IMR-90 (cell line): ENCODE measurements at regions not wholly inside any gene's neighbourhood (a gene's known extent, or its start where the extent isn't known, plus 50 kb on each side); places are given as distances from the start of the nearest gene placed in this dataset.

Source experiments
- ATAC-seq: fragments of 200-7000 bp; cut with Tn5 transposase; 2 replicates; pipeline ENCODE4 v1.9.1; 2020; ENCODE audit warnings: low read depth, mild to moderate bottlenecking, moderate library complexity
- BruUV-seq: library from RNA; stranded (reverse); fragments of 400-500 nt; replicated peaks from 2 replicates; lab custom pipeline; 2021; lab: Mats Ljungman, UMichigan
- CTCF ChIA-PET: fragments of 300-600 bp; formaldehyde crosslinking; extraction: SDS; loops from one replicate; lab custom pipeline; 2021; ENCODE audit warnings: antibody characterized with exemption; lab: Yijun Ruan, JAX
- POLR2A ChIA-PET: fragments of 300-600 bp; sonication (Branson Sonifier 250); formaldehyde crosslinking; loops from one replicate; lab custom pipeline; 2022; ENCODE audit warnings: antibody characterized with exemption; ENCODE audit not compliant: unreplicated experiment; lab: Charles Lee
- DNase-seq: peaks from one replicate; pipeline ENCODE4 v3.0.0; 2013
- H2AFZ ChIP-seq: replicated peaks from 2 replicates; pipeline ENCODE3; 2013; ENCODE audit warnings: low read length, mild to moderate bottlenecking; ENCODE audit not compliant: poor library complexity
- H2AK5ac ChIP-seq: 2 replicates; pipeline ENCODE4 v1.6.1; 2013; ENCODE audit warnings: low read depth, low read length, inconsistent platforms
- H2AK9ac ChIP-seq: replicated peaks from 2 replicates; pipeline ENCODE3; 2013; ENCODE audit warnings: mild to moderate bottlenecking, low read depth, low read length, moderate library complexity; ENCODE audit not compliant: poor library complexity
- H2BK120ac ChIP-seq: 2 replicates; pipeline ENCODE4 v1.6.1; 2013; ENCODE audit warnings: low read depth, low read length, inconsistent platforms
- H2BK15ac ChIP-seq: 3 replicates; pipeline ENCODE4 v1.6.1; 2013; ENCODE audit warnings: low read depth, low read length, inconsistent platforms
- H2BK20ac ChIP-seq: 2 replicates; pipeline ENCODE4 v1.6.1; 2013; ENCODE audit warnings: low read depth, mild to moderate bottlenecking, inconsistent platforms, low read length, moderate library complexity
- H2BK5ac ChIP-seq: 2 replicates; pipeline ENCODE4 v1.6.1; 2013; ENCODE audit warnings: mild to moderate bottlenecking, low read depth, low read length, inconsistent platforms; ENCODE audit not compliant: poor library complexity, severe bottlenecking
- H3K14ac ChIP-seq: replicated peaks from 2 replicates; pipeline ENCODE4 v1.6.1; 2013; ENCODE audit warnings: low read depth, low read length, inconsistent platforms
- H3K18ac ChIP-seq: 2 replicates; pipeline ENCODE4 v1.6.1; 2013; ENCODE audit warnings: low read depth, low read length, control low read depth
- H3K23ac ChIP-seq: 2 replicates; pipeline ENCODE4 v1.6.1; 2013; ENCODE audit warnings: low read depth, low read length, inconsistent platforms
- H3K27ac ChIP-seq: 2 replicates; pipeline ENCODE4 v1.5.1; 2013; ENCODE audit warnings: mild to moderate bottlenecking, control low read depth, low read length; ENCODE audit not compliant: insufficient read depth
- H3K27me3 ChIP-seq: 2 replicates; pipeline ENCODE4 v1.6.1; 2013; ENCODE audit warnings: low read length; ENCODE audit not compliant: control insufficient read depth, insufficient read depth
- H3K36me3 ChIP-seq: 2 replicates; pipeline ENCODE4 v1.6.1; 2013; ENCODE audit warnings: low read length, mixed read lengths; ENCODE audit not compliant: control insufficient read depth, insufficient read depth
- H3K4ac ChIP-seq: 2 replicates; pipeline ENCODE4 v1.6.1; 2013; ENCODE audit warnings: low read depth, low read length, inconsistent platforms
- H3K4me1 ChIP-seq: 2 replicates; pipeline ENCODE4 v1.6.1; 2013; ENCODE audit warnings: low read length, mixed read lengths; ENCODE audit not compliant: control insufficient read depth, insufficient read depth
- H3K4me2 ChIP-seq: 2 replicates; pipeline ENCODE4 v1.6.1; 2013; ENCODE audit warnings: low read depth, mild to moderate bottlenecking, control low read depth, low read length, moderate library complexity
- H3K4me3 ChIP-seq: 2 replicates; pipeline ENCODE4 v1.5.1; 2013; ENCODE audit warnings: low read depth, mild to moderate bottlenecking, control low read depth, low read length, moderate library complexity; ENCODE audit not compliant: insufficient read depth
- H3K56ac ChIP-seq: 2 replicates; pipeline ENCODE4 v1.6.1; 2013; ENCODE audit warnings: low read length, inconsistent platforms; ENCODE audit not compliant: insufficient read depth; ENCODE audit errors: extremely low read depth
- H3K79me1 ChIP-seq, 2 experiments: 2 replicates each; pipeline ENCODE4 v1.6.1; 2013; ENCODE audit warnings: low read length in 2 of 2, inconsistent platforms in 1 of 2, low read depth in 1 of 2
- H3K9ac ChIP-seq: 2 replicates; pipeline ENCODE4 v1.6.1; 2013; ENCODE audit warnings: low read depth, low read length, control low read depth
- H3K9me1 ChIP-seq: 2 replicates; pipeline ENCODE4 v1.6.1; 2013; ENCODE audit warnings: low read length, inconsistent platforms; ENCODE audit not compliant: insufficient read depth
- H3K9me3 ChIP-seq: 2 replicates; pipeline ENCODE4 v1.6.1; 2013; ENCODE audit warnings: low read length; ENCODE audit not compliant: control insufficient read depth, insufficient read depth
- H4K20me1 ChIP-seq: 2 replicates; pipeline ENCODE4 v1.6.1; 2013; ENCODE audit warnings: low read length, inconsistent platforms; ENCODE audit not compliant: insufficient read depth
- H4K5ac ChIP-seq: 2 replicates; pipeline ENCODE4 v1.6.1; 2013; ENCODE audit warnings: mild to moderate bottlenecking, low read depth, low read length, control low read depth
- H4K8ac ChIP-seq, 2 experiments: 2 replicates each; pipeline ENCODE4 v1.6.1; 2013; ENCODE audit warnings: low read depth in 2 of 2, low read length in 2 of 2, control low read depth in 1 of 2, inconsistent platforms in 1 of 2
- H4K91ac ChIP-seq: 2 replicates; pipeline ENCODE4 v1.6.1; 2013; ENCODE audit warnings: low read depth, low read length, inconsistent platforms; ENCODE audit not compliant: insufficient read depth
- BHLHE40 ChIP-seq: fragments of 150-350 bp; IDR thresholded peaks from 2 replicates; pipeline ENCODE4 v1.6.1; 2016; ENCODE audit warnings: mild to moderate bottlenecking, low read depth, low read length
- CHD1 ChIP-seq: IDR thresholded peaks from 2 replicates; pipeline ENCODE4 v1.6.1; 2012; ENCODE audit warnings: low read depth, low read length, improper control_type of control experiment
- MAFK ChIP-seq: IDR thresholded peaks from 2 replicates; pipeline ENCODE4 v1.6.1; 2012; ENCODE audit warnings: low read depth, low read length, improper control_type of control experiment
- MAZ ChIP-seq: IDR thresholded peaks from 2 replicates; pipeline ENCODE4 v1.6.1; 2012; ENCODE audit warnings: low read depth, mild to moderate bottlenecking, low read length, improper control_type of control experiment, moderate library complexity, borderline replicate concordance
- MXI1 ChIP-seq: IDR thresholded peaks from 2 replicates; pipeline ENCODE4 v1.6.1; 2012; ENCODE audit warnings: low read depth, mild to moderate bottlenecking, low read length, moderate library complexity, borderline replicate concordance
- NFE2L2 ChIP-seq: fragments of 150-350 bp; IDR thresholded peaks from 2 replicates; pipeline ENCODE4 v1.6.1; 2016; ENCODE audit warnings: low read depth, mild to moderate bottlenecking, low read length
- RAD21 ChIP-seq: IDR thresholded peaks from 2 replicates; pipeline ENCODE4 v1.6.1; 2012; ENCODE audit warnings: low read length, improper control_type of control experiment
- RCOR1 ChIP-seq: IDR thresholded peaks from 2 replicates; pipeline ENCODE4 v1.6.1; 2012; ENCODE audit warnings: mild to moderate bottlenecking, low read length, improper control_type of control experiment; ENCODE audit not compliant: insufficient replicate concordance
- USF2 ChIP-seq: fragments of 150-350 bp; IDR thresholded peaks from 2 replicates; pipeline ENCODE4 v1.6.1; 2017; ENCODE audit warnings: mild to moderate bottlenecking, antibody characterized with exemption, low read length, low read depth
- WGBS, 2 experiments: methylation state at CpG; one replicate each; pipeline versions ENCODE4 v1.1.5 to v1.1.7; 2013; ENCODE audit warnings: missing lambda C conversion rate in 2 of 2; ENCODE audit not compliant: insufficient read length in 1 of 2; ENCODE audit errors: extremely low coverage in 2 of 2; 5-methylcytosine and 5-hydroxymethylcytosine counted together
- dilution Hi-C: fragments of 300-500 bp; cut with HindIII; formaldehyde crosslinking; loops from one replicate; pipeline ENCODE4 v1.14.3; 2018; ENCODE audit warnings: low sequenced_read_pairs; ENCODE audit not compliant: unreplicated experiment
- in situ Hi-C: fragments of 300-500 bp; cut with MboI; formaldehyde crosslinking; loops from 3 replicates; pipeline ENCODE4 v1.14.3; 2019; ENCODE audit warnings: low sequenced_read_pairs, inconsistent platforms, mixed read lengths
- intact Hi-C: fragments of 100-400 bp; cut with micrococcal nuclease; formaldehyde crosslinking; loops from 2 replicates; pipeline ENCODE4 v1.10.0; 2022
- TF ChIP-seq, protein P1 (sequence below): fragments of 150-350 bp; IDR thresholded peaks from 2 replicates; pipeline ENCODE4 v1.6.1; 2016; ENCODE audit warnings: low read depth, mild to moderate bottlenecking, low read length, moderate library complexity, borderline replicate concordance

DNA sequence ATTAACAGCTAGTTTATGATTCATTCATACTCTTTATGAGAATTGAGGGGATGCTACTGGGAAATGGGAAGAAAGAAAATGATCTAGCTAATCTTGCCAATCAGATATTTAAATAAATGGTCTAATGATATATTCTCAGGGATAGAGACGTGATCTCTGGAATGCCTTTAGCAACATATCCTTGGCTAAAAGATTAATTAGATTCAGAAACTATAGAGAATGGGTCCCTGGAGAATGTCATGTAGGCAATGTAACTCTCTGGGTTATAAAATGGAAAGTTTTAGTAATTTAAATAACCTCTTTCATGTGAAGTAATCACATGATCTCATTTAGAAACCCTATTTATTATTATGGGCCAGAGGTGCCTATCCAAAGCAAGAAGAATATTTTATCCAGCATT, 771.0 kb upstream of the CDH2 start:
- no peak overlapping the region for H3K14ac ChIP-seq
- in situ Hi-C loops (no loop called here), intact Hi-C loops (no loop called here), dilution Hi-C loops (no loop called here)
- H2BK5ac ChIP-seq, result no peak overlapping the region
- DNase-seq (no peak), ATAC-seq (no peak)
- H3K23ac ChIP-seq, result no peak overlapping the region
- ChIA-PET POLR2A (no interaction called here), CTCF (no interaction called here)
- no peak overlapping the region for H2AK5ac ChIP-seq
- H3K4ac ChIP-seq, result no peak overlapping the region
- no peak overlapping the region for H3K4me3 ChIP-seq
- H3K36me3 ChIP-seq, result no peaks in the 10 kb centered on the region
- H4K8ac ChIP-seq, result no peak overlapping the region
- H3K9ac ChIP-seq, result no peak overlapping the region
- no TSS peak for BruUV-seq
- no peak overlapping the region for H2AK9ac ChIP-seq
- no peak overlapping the region for H2BK15ac ChIP-seq
- H3K9me1 ChIP-seq, result no peaks in the 10 kb centered on the region
- no peak overlapping the region for H2BK120ac ChIP-seq
- no peak overlapping the region for H2BK20ac ChIP-seq
- no CpG with 5 or more reads among the region's 1 CpG for WGBS, 2 experiments
- H4K5ac ChIP-seq, result no peak overlapping the region
- no peaks in the 10 kb centered on the region for H3K79me1 ChIP-seq
- H3K9me3 ChIP-seq, result no peaks in the 10 kb centered on the region
- no peak overlapping the region for H3K56ac ChIP-seq
- no peaks in the 10 kb centered on the region for H3K4me1 ChIP-seq
- no peaks in the 10 kb centered on the region for H4K20me1 ChIP-seq
- no peak overlapping the region for H4K91ac ChIP-seq
- no peak overlapping the region for H3K18ac ChIP-seq
- H3K27ac ChIP-seq, result no peak overlapping the region
- TF ChIP-seq RAD21 (no peak), MXI1 (no peak), RCOR1 (no peak), CHD1 (no peak), MAFK (no peak), MAZ (no peak), USF2 (no peak), NFE2L2 (no peak), BHLHE40 (no peak)
- TF ChIP-seq, protein P1, sequence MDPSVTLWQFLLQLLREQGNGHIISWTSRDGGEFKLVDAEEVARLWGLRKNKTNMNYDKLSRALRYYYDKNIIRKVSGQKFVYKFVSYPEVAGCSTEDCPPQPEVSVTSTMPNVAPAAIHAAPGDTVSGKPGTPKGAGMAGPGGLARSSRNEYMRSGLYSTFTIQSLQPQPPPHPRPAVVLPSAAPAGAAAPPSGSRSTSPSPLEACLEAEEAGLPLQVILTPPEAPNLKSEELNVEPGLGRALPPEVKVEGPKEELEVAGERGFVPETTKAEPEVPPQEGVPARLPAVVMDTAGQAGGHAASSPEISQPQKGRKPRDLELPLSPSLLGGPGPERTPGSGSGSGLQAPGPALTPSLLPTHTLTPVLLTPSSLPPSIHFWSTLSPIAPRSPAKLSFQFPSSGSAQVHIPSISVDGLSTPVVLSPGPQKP, result no peak
- no peak overlapping the region for H2AFZ ChIP-seq
- no peak overlapping the region for H3K4me2 ChIP-seq
- no peaks in the 10 kb centered on the region for H3K27me3 ChIP-seq
